Endometrial microvascular endothelial cells (primary cell): ENCODE measurements at regions not wholly inside any gene's neighbourhood (a gene's known extent, or its start where the extent isn't known, plus 50 kb on each side); places are given as distances from the start of the nearest gene placed in this dataset.

Experiments used
- in situ Hi-C: cut with HindIII; loops from 2 replicates; pipeline ENCODE4 v1.10.0; 2017; ENCODE audit warnings: low sequenced_read_pairs, low pct_unique_long_range_greater_than_20kb; ENCODE audit errors: inconsistent ontology term

DNA sequence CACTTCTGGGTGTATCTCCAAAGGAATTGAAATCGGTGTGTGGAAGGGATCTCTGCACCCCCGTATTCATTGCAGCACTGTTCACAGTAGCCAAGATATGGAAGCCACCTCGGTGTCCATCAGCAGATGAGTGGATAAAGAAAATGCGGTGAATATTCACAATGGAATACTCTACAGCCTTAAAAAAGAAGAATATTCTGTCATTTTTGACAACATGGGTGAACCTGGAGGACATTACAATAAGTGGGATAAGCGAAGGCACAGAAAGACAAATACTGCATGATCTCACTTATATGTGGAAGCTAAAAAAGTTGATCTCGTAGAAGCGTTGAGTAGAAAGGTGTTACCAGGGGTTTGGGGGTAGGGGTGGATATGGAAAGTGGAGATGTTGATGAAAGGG, 111.9 kb downstream of the BEGAIN start:
- in situ Hi-C loops: no loop called here

DNA sequence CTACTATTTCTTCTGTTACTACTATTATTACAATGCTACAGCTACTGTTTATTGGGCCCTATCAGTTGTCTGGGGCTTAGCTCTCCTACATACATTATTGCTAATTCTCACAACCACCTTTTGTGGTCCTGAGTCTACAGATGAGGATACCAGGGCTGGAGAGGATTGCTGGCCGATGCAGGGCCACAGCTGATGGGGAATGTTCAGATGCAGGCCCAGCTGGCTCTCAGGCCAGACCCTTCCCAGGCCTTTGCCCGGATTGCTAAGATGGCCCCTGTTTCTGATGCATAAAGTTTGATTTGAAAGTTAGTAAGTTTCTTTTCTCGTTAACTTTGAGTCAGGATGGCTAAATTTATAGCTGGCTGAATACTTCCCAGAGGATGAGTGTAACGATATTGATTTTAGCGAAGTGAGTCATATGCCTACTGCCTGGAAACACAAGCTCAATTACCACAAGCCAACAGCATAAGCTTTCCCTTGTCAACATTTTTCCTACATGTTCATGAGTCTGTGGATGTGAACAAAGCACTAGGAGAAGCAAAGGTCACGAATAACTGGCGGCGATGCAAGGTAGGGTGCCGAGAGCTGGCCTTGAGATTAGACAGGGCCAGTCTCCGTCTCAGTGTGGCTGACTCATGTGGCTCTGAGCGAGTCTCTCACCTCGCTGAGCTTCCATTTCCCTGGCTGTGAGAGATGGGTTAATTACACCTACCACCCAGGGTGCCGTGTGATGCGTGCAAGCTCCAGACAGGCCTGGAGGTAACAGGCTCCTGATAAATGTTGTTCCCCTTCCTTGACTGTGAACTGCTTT, 111.0 kb downstream of the BEGAIN start:
- in situ Hi-C loops: no loop called here

DNA sequence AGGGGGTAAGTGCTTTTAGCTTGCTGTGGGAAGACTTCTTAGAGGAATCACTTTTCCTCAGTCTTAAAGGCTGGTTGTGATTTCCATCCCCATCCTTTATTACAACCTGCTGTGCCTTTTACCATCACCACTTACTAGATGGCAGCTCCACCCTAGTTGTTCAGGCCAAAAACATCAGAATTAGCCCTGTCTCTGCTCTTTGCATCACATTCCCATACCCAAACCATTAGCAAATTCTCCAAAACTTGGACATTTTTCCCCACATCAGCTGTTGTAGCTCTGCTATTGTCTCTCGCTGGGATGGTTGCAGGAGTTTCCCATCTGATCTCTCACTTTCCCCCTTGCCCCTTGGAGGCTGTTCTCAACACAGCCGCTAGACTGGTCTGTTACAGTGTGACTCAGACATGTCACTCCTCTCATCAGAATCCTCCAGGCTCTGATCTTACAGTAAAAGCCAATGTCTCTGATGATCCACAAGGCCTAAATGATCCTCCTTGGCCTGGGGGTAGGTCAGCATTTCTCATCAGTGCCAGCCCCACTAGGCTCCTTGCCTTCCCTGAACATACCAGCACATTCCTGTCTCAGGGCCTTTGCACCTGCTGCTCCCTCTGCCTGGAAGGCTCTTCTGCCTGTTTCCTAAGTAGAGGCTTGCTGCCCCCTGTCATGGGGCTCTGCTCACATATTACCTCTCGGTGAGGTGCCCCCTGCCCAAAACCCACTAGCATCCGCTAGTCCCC, 102.5 kb downstream of the BEGAIN start:
- in situ Hi-C loops: no loop called here

DNA sequence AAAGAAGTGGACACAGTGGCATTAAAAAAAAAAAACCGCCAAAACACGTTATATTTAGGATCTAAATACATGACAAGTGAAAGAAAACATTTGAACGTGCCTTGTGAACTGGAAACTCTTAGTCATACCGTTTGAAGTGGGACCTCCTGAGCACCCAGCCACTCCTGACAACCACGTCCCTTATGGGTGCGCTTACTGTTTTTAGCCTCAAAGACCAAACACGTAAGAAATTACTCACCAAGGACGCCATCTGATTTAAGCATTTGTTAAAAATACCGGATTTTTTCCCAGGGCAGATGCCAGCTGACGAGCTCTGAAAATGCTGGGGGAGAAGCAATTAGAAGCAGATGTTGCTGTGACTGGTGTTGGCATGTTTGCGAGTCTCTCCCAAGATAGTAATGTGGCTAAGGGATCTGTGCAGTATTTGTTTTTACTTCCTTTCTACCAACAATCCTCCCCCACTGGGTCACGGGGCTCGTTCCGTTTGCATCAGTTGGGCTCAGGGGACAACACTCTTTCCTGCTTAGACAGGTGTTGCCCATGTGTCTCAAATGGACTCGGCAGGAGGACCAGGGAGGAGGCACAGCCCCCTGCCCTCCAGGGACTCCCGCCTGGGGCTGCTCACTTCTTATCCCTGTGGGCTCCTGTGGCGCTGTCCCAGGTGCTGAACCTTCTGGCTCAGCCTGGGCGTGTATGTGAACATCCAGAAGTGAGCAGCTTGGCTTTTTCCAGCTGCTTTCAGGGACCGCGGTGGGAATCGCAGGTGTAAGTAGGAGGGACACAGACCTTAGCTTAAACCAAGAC, 101.0 kb downstream of the BEGAIN start:
- in situ Hi-C loops: no loop called here
